Fibroblast of skin of right biceps (primary cell): ENCODE measurements at regions not wholly inside any gene's neighbourhood (a gene's known extent, or its start where the extent isn't known, plus 50 kb on each side); places are given as distances from the start of the nearest gene placed in this dataset.

ENCODE experiments used
- DNase-seq: peaks from one replicate; pipeline ENCODE4 v3.0.0-alpha.2; 2013

DNA sequence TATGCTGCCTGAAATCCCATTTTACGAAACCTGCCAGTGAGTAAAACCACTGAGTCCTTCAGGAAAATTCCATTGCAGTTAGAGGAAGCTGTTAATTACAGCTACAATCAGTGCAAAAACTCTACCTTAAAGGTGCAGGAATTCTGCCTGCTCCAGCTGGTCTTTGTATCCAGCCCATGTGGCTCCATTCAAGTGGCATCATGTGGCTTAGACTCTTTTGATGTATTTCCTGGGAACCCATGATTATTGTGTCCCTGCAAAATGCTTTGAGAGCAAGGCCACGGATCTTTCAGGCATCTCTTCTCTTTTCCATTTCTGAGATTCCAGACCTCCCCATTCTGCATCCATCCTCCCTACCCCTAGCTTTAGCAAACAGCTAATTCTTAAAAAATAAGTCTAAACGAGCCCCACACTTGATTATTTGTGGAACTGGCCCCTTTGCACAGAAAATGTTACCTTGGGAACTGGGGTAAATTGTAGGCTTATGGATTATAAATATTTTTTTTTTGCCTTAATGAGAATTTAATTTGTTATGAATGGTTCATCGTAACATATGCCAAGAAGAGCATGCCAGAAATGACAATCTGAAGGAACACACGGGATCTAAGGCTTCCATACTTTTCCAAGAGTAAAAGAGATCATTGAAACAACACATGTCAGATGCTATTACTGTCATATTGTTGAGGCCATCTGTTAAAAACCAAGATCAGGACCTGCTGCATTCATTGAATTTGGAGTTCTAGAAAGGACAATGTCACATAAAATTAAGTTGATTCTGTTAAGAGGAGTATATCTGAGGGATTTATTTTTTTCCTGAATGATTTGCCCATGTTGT, 144.6 kb downstream of the TPH2 start:
- no peak for DNase-seq

DNA sequence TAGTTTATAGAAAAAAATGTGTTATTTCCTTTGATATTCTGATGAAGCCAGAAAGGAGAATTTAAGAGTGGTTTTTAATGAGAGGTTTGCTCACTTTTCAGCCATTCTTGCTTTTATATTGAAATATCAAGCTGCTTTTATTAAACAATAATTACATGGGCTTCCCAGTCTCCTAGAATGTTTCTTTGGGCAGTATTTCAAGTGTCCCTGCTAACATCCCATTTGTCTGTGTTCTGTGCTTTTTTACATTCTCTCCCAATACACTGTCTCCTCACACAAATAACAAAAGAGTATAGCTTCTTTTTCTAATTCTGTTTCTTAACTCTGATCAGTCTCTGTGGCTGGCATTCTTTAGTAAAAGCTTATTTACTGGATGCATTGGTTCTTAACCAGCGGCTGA, 145.4 kb downstream of the TPH2 start:
- no peak for DNase-seq

DNA sequence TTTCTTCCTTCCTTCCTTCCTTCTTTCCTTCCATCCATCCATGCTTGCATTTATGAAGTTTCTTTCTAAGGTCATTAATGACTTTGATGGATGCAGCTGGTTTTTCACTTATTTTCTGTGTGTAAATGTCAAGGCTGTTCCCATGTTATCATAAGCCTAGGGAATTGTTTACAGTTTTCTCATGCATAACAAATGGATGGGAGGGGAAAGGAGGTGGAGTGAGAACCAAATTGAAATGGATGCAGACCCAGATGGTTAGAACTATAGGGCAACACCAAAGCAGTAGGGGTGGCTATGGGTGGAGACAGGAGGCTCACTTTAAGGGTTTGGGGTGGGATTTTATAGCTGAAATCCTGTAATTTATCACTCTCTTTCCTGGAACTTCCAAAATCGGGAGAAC, 146.2 kb downstream of the TPH2 start:
- DNase-seq = no peak

DNA sequence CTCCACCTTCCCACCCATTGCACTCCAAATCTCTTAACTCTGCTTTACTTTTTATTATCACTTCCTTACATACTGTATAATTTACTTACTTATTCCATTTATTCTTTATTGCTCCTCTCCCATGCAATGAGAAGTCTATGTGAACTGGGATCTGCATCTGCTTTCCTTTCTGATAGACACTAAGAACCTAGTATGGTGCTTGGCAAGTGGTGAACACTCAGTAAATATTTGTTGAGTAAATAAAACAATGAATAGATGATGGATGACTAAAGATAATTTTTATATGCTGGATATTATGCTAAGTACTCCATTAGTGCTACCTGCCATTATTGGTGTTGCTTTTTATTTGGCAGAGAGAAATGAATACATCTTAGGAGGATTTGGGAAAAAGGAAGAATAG, 151.0 kb downstream of the TPH2 start:
- no peak for DNase-seq

DNA sequence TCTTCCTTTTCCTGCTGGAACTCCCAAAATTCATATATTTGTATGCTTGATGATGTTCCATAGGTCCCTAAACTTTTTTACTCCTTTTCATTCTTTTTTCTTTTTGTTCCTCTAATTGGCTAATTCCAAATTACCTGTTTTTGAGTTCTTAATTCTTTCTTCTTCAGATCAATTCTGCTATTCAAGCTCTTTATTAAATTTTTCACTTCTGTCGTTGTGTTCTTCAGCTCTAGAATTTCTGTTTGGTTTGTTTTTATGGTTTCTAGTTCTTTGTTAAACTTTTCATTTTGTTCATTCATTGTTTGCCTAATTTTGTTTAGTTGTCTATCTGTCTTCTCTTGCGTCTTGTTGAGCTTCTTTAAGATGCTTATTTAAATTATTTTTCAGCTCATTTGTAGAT, 154.8 kb downstream of the TPH2 start:
- DNase-seq = no peak

DNA sequence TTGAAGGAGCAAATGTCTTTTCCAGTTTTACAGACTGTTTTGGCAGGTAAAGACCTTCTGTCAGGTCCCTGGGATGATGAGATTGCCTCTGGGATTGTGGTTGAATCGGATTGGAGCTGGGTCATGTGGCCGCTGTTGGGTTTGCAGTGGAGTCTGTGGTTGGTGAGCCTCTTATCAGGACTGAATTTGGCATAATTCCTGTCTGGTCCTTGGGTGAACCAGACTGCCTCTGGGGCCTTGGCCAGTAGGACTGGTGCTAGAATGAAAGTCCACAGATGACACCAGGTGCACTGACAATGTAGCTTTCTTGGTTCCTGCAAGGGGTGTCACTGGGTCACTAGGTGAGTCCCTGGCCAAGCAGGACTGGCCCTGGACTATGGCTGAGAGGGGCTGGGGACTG, 155.3 kb downstream of the TPH2 start:
- no peak for DNase-seq

DNA sequence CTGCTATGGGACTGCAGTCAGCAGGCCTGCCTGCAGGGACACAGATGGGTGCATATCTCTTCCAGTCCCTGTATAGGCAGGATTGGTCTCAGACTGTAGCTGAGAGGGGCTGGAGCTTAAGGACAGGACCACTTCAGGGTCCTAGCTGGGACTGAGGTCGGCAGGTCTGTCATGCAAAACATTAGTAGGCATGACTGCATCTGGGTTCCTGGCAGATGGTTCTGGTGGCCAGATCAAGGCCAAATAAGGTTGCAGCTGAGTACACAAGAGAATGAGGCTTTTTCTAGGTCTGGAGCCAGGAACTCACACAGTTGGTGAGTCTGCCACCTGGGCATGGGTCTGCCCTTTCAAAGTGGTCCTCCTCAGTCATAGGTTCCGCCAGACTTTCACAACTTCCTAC, 155.8 kb downstream of the TPH2 start:
- no peak for DNase-seq

DNA sequence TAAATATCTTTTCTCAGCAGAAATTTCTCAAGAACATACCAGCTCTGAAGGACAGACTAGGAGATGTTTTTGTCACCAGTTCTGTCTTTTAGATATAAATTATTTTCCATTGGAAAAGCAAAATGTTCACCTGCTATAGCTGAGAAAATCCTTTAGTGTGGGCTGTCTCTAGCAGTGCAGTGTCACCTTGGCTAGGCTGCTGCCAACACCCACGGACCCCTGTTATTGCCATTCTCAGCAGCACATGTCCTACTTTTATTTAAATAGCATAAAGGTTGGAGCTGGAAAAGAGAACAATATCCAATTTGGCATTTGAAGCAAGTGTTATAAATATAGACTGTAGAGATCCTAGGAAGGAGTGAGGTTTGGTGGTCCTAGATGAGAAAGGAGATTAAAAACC, 156.4 kb downstream of the TPH2 start:
- no peak for DNase-seq

DNA sequence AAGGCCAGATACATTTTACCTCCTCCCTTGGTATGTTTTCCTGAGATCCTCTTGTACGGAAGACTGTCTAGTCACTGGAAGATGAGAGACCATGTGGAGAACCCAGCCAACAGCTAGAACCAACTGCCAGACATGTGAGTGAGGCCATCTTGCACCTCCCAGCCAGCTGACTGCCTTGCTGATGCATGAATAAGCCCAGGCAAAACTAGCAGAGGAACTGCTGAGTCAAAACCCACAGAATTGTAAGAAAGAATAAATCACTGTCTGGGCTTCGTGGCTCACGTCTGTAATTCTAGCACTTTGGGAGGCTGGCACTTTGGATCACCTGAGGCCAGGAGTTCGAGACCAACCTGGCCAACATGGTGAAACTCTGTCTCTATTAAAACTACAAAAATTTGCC, 160.0 kb downstream of the TPH2 start:
- DNase-seq = peak; percentile 11

DNA sequence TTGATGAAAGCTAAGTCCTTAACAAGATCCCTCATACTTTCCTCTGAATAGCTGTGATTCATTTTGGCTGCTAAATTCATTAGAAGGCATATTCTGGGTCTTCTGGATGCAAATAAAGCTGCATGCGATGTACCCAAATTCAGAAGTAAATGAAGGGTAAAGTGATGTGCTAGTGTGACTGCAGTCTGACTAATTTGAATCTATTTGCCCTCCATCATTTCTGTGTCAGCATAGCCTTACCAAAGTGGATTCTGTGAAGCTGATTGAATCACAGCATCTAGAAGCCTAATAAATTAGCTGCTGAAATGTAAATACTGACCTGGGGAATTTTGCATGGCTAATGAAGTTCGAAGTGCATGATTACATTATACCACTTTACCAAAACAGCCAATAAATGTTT, 162.2 kb downstream of the TPH2 start:
- no peak for DNase-seq

DNA sequence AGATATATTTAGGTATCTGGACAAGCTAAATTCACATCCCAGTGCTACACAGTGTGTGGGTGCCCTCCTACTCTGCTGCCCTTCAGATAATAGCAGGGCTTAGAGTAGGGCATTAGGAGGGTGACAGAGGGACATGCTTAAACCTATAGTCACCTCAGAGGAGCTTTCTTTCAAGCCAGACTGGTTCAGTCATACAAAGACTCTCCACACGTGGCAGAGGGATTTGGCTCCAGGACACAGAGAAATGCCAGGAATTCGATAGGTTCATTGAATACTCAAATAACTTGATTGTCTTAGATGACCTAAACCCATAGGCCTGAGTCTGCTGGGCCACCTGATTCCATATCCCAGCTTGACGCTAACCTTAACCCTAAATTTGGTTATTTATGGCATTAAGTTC, 163.5 kb downstream of the TPH2 start:
- no peak for DNase-seq

DNA sequence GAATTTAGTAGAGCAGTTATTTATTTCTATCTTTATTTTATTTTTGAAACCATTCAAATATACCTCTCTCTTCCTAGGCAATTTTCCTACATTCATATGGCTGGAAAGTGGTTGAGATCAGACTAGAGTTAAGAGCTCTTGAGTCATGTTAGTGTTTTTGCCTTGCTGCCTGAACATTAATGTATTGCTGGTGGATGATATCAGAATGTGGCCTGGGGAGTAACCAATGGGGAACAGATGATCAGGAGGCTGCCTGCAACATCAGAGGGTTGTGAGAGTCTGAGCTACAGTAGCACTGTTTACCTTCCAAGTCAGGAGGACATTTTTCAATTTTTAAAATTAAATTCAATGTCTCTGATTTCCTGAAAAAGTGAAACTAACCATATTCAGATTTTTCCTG, 166.3 kb upstream of the TRHDE start:
- DNase-seq = no peak

DNA sequence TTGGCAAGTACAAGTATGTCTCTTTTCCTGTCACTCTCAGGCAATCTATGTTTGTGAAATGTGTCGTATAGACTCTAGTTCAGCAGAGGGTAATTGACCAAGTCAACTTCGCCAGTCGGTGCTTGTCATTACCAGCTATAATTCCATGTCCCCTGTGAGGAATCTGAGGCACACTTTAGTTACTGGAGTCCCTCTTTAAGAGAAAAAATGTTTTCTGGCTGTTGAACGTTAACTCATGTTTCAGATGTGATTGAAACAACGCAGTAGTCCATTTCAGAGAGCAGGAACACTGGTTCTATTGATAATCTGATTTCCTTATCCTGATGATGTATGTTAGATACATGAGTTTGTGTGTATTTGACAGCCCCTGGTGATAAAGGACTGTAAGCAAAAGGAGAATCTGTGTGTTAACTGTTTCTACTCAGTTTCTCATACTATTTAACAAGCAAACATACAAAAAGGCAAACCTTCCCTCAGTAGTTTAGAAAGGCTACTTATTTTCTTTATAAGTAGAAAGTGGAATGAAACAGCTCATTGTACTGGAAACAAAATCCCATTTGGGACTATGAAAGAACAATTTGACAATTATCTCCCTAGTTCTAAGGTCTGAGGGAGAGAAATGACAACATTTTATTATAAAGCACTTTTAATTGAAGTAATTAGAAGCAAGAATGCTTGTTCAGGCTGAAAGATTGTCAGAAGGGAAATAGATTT, 161.1 kb upstream of the TRHDE start:
- no peak for DNase-seq

DNA sequence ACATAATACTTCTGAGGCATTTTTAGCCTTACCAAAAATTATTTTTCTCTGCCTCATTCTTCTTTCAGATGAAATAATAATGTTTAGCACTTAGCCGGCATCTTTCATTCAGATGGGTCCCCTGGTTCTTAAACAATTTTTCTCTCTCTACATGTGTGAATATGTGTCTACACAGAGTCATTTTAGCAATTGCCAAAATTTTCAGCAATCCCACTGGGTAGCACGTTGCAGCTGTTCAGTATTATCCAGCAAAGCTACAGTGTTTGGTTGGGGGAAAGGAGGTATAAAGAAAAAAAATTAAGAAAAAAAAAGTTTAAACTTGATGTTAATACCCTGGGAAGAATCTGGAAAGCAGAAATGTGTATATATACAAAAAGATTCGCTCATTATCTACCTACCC, 160.5 kb upstream of the TRHDE start:
- DNase-seq = no peak

DNA sequence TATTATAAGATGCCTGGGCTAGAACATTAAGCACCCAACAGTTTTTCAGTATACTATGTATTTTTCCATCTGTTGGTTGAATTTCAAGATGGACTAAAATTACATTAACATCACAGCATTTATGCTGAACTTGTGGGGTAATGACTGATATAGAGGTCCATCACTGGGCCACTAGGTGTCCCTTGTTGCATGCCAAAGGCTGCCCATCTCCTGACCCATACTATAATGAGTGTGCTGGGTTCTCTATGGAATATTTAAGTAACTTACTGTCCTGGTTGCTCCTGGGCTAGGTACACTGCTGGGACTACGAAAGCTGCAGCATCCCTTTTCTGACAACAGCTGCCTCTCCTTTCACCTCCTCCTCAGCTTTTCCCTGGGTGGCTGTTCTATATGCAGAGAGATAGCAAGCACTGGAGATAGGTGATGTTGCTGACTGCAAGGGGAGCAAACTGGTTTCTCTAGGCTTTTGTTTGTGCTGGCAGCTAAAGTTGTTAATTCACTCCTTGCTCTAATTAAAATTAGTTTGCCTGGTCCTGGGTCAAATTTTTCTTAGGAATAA, 138.6 kb upstream of the TRHDE start:
- DNase-seq = peak; percentile 8

DNA sequence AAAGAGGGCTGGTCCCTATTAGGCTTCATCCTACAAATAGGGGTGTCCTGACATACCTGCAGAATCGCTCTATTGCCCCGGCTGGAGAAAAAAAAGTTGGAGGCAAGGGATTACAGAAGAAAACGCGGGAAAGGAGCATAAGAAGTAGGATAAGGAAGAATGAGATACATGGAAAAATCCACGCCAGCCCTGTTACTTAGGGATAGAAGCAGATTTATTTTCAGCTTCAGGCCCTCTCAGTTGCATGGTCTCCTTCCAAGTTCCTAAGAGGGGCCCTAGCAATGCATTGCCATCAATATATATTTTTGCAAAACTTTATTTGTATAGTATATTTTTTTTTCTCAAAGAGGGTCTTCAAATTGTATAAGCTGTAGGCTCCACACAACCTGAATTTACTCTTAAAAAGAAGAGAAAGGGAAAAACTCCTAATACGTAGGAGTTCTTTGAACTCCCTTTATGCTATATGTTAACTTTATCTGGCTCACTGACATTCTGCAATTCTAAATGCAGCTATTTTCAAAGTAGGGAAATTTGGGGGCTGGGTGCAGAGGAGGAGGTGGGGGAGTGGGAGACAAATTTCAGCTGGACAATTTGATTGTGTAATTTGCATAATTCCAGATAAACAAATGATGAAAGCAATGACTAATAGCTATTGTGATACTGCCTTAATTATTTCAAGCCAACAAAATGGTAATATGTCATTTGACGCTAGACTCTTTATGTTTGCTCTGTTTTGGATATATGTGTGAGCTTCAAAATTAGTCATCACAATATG, 137.7 kb upstream of the TRHDE start:
- DNase-seq = no peak

DNA sequence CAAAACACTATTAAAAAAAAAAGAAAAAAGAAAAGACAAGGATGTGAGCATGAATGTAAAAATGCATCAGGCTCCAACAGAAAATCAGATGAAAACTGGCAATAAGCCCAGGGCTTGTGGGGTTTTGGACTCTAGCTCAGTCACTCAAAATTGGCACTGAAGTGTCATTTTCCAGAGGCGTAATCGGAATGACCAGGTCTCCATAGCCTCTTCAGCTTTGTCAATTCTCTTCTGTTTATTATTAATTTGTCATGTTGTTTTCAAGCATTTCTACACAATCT, 137.2 kb upstream of the TRHDE start:
- peak; percentile 20 for DNase-seq

DNA sequence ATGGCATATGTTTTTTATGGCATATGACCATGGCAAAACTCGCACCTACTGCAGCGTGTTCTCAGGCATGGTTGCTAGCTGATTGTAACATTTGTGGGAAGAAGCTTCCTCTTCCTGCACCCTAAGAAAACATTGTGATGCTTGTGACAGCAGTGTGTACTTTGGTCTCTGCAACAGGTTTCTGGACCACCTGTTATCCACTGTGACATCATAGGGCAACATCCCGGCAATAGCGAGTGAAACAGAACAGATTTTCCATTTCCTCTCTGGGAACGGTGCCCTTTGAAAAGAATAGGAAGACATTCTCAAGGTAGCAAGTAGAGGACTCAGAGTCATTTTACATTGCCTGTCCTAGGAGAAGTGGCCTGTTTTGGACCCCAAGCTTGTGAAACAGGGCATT, 135.4 kb upstream of the TRHDE start:
- no peak for DNase-seq

DNA sequence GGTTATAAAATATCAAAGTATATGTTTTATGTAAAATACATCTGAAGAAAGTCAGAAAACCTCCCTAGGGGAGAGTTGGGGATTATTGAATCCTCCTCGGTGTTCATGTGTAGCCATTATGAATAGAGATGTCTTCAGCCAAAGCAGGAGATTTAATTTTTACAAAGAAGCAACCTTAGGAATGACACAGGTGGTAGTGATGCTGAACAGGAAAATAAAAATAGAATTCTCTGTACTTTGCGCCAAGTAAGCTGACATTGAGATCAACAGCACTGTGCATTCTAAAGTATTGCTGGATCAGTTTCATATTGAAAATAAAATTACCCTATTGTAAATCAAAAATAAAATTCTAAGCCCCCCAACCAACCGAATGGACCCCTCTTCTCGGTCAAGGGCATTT, 132.8 kb upstream of the TRHDE start:
- no peak for DNase-seq

DNA sequence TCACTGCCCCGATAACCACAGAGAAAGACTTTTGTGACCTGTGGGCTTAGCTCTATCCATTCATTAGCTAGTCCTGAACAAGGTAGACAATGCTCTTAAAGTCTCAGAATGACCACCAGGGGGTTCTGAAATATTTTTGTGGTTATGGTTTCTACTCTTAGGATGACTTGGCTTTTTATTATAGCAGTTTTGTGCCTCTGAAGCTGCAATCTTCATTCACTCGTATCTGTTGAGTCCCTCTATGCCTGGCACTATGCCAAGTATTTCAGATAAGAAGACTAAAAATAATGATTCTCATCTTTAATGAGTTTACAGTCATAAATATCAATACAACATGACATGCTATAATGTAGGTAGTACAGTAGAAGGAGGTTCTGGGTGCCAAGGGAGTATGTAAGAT, 130.8 kb upstream of the TRHDE start:
- DNase-seq = peak; percentile 18

DNA sequence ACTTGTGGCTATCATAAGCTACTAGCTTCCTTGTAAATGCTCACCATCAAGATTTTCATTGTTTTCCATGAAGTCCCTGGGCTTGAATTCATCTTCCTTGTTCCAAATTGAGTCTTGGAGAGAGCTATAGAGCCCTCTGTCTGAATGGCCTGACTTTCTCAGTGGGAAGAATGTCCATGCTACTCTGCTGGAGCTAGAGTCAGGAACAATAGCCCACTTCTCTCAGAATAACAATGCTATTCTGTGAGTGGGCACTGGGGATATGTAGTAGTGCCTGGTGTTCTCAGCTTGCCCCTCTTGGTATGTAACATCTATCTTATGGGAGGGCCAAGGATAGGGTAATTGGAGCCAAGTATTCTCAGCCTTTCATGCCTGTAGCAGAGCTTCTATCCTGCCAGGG, 127.6 kb upstream of the TRHDE start:
- no peak for DNase-seq

DNA sequence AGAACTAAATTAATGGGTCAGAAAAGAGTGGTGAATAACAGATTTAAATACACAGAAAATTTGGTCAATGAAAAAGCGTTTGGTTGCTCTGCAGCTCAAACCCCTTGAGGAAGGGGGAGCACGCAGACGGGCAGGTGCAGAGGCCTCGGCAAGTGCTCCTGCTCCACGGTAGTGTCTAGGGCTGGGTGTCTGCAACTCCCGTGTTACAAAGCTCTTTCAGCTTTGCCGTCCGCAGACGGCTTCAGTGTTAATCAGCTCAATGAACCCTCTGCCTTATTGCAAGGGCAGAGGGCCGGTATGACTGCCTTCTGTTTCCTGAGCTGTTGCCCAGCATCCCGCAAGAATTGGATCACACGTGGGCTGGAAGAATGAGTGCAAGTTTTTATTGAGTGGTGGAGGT, 125.7 kb upstream of the TRHDE start:
- DNase-seq = no peak

DNA sequence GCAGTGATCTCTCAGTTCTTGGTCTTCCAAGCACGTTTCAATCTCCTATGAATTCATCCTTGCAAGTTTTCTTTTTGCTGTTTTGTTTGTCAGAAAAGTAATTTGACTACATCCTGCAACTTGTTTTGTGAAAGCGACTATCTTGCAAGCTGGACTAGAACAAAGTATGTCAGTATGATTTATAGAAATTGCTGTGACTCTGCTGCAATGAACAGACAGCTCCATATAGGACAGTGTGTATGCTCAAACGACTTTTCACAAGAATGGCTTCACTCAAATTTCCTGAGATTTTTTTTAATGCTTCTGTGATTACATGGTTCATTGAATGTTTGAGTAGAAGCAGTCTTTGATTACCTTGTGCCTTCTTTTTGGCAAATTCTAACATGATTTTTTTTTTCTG, 123.5 kb upstream of the TRHDE start:
- DNase-seq = no peak

DNA sequence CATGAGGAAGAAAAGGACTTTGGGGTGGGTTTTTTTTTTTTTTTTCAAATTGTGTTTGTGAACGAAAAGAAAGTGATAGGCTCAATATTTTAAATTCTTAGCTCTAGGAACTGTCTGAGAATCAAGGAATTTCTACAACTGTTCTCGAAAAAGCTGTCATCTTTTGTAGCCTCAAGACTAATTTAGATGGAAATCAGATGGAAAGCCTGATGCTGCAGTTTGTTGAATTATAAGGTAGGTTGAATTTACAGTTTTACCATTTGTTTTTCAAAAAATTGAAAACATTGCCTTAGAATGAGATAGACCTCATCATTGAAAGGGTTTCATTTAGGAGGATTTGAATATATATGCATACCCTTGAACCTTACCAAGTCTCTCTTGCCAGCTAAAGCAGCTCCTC, 109.3 kb upstream of the TRHDE start:
- DNase-seq = no peak
